CD4-positive, CD25-positive, alpha-beta regulatory T cell (primary cell): ENCODE measurements at regions not wholly inside any gene's neighbourhood (a gene's known extent, or its start where the extent isn't known, plus 50 kb on each side); places are given as distances from the start of the nearest gene placed in this dataset.

ENCODE experiments used
- ATAC-seq, 2 donors: fragments of 150-1000 bp; cut with Tn5 transposase; one replicate each; pipeline ENCODE4 v1.10.0; 2021; ENCODE audit warnings: low read depth in 2 of 2, moderate number of reproducible peaks in 2 of 2, moderate library complexity in 1 of 2
- DNase-seq, 3 donors: peaks; one replicate each; pipeline versions ENCODE4 v3.0.0 to v3.0.0-alpha.2; 2012 to 2022; ENCODE audit warnings: mixed read lengths in 1 of 3
- H3K27ac ChIP-seq: one replicate; pipeline ENCODE4 v1.7.0; 2013; ENCODE audit warnings: mild to moderate bottlenecking, low read length; ENCODE audit not compliant: insufficient read depth, poor library complexity, severe bottlenecking
- H3K27me3 ChIP-seq: one replicate; pipeline ENCODE4 v1.7.0; 2013; ENCODE audit warnings: low read length; ENCODE audit not compliant: control insufficient read depth, insufficient read depth
- H3K36me3 ChIP-seq: one replicate; pipeline ENCODE4 v1.7.0; 2013; ENCODE audit warnings: mild to moderate bottlenecking, low read length, moderate library complexity; ENCODE audit not compliant: control insufficient read depth, insufficient read depth
- H3K4me1 ChIP-seq: 2 replicates; pipeline ENCODE4 v1.7.0; 2013; ENCODE audit warnings: mild to moderate bottlenecking, low read length; ENCODE audit not compliant: insufficient read depth, control insufficient read depth, poor library complexity, severe bottlenecking
- H3K4me3 ChIP-seq: one replicate; pipeline ENCODE4 v1.7.0; 2013; ENCODE audit warnings: low read depth, mild to moderate bottlenecking, low read length, moderate library complexity
- H3K9me3 ChIP-seq, 2 experiments: 1 replicate in 1 of 2; 2 replicates in 1 of 2; pipeline ENCODE4 v1.7.0; 2013; ENCODE audit warnings: low read length in 2 of 2, mild to moderate bottlenecking in 1 of 2, moderate library complexity in 1 of 2; ENCODE audit not compliant: control insufficient read depth in 2 of 2
- H3K27ac Mint-ChIP-seq, 3 donors: one replicate each; pipeline ENCODE4 v1.8.0; 2020 to 2022; ENCODE audit warnings: mild to moderate bottlenecking in 3 of 3, mixed read lengths in 3 of 3, moderate library complexity in 2 of 3
- H3K27me3 Mint-ChIP-seq: one replicate; pipeline ENCODE4 v1.8.0; 2022; ENCODE audit warnings: mild to moderate bottlenecking, mixed read lengths
- H3K36me3 Mint-ChIP-seq: one replicate; pipeline ENCODE4 v1.8.0; 2020; ENCODE audit warnings: mixed read lengths
- H3K4me1 Mint-ChIP-seq, 4 donors: one replicate each; pipeline ENCODE4 v1.8.0; 2020 to 2022; ENCODE audit warnings: mixed read lengths in 4 of 4, mild to moderate bottlenecking in 1 of 4
- H3K4me3 Mint-ChIP-seq, 4 donors: one replicate each; pipeline ENCODE4 v1.8.0; 2020 to 2022; ENCODE audit warnings: mild to moderate bottlenecking in 4 of 4, mixed read lengths in 4 of 4, moderate library complexity in 3 of 4
- H3K9me3 Mint-ChIP-seq, 7 donors: one replicate each; pipeline ENCODE4 v1.8.0; 2020 to 2022; ENCODE audit warnings: mixed read lengths in 7 of 7, mild to moderate bottlenecking in 3 of 7, moderate library complexity in 2 of 7

GRCh38 chr9:82105729-82106128 lies 117.2 kb downstream of the SPATA31D1 start:
- no peak overlapping the region for H3K27ac Mint-ChIP-seq
- no peak for ATAC-seq

GRCh38 chr9:82106536-82106935 lies 118.0 kb downstream of the SPATA31D1 start:
- no peaks in the 10 kb centered on the region for H3K9me3 ChIP-seq
- Mint-ChIP-seq H3K9me3 (peaks cover 0 to 17% (median 5%) of the 10 kb centered on the region in 7 donors), H3K27me3 (no peaks in the 10 kb centered on the region), H3K4me3 (no peak overlapping the region), H3K4me1 (no peaks in the 10 kb centered on the region), H3K36me3 (no peaks in the 10 kb centered on the region), H3K27ac (no peak overlapping the region)
- no peak overlapping the region for H3K4me3 ChIP-seq
- H3K27me3 ChIP-seq, result no peaks in the 10 kb centered on the region
- ATAC-seq, result no peak
- H3K4me1 ChIP-seq, result no peaks in the 10 kb centered on the region
- no peak overlapping the region for H3K27ac ChIP-seq
- no peak for DNase-seq
- no peaks in the 10 kb centered on the region for H3K36me3 ChIP-seq

More at GRCh38 chr9:82105729-82106128, 117.2 kb downstream of the SPATA31D1 start:
- H3K4me3 ChIP-seq, result no peak overlapping the region
- no peaks in the 10 kb centered on the region for H3K36me3 ChIP-seq
- no peaks in the 10 kb centered on the region for H3K27me3 Mint-ChIP-seq
- H3K27ac ChIP-seq, result no peak overlapping the region
- no peaks in the 10 kb centered on the region for H3K9me3 ChIP-seq
- H3K4me1 Mint-ChIP-seq, result no peaks in the 10 kb centered on the region
- no peaks in the 10 kb centered on the region for H3K36me3 Mint-ChIP-seq
- H3K4me3 Mint-ChIP-seq, result no peak overlapping the region
- peaks cover 0 to 19% (median 5%) of the 10 kb centered on the region in 7 donors for H3K9me3 Mint-ChIP-seq
- H3K27me3 ChIP-seq, result no peaks in the 10 kb centered on the region
- DNase-seq, result no peak
- H3K4me1 ChIP-seq, result no peaks in the 10 kb centered on the region

- Mint-ChIP-seq H3K27me3 (no peaks in the 10 kb centered on the region), H3K36me3 (no peaks in the 10 kb centered on the region), H3K9me3 (peaks cover 0 to 10% (median 2%) of the 10 kb centered on the region in 7 donors), H3K4me1 (no peaks in the 10 kb centered on the region), H3K4me3 (no peak overlapping the region), H3K27ac (no peak overlapping the region)
- Histone ChIP-seq H3K27ac (no peak overlapping the region), H3K27me3 (no peaks in the 10 kb centered on the region), H3K36me3 (no peaks in the 10 kb centered on the region), H3K4me3 (no peak overlapping the region), H3K4me1 (no peaks in the 10 kb centered on the region), H3K9me3 (no peaks in the 10 kb centered on the region)
- DNase-seq, result no peak
- ATAC-seq, result no peak
These were observed 119.9 kb downstream of the SPATA31D1 start for GRCh38 chr9:82108474-82108873.

- H3K4me3 Mint-ChIP-seq, result no peak overlapping the region
- no peaks in the 10 kb centered on the region for H3K27me3 Mint-ChIP-seq
- ATAC-seq, result no peak
- H3K4me1 Mint-ChIP-seq, result no peaks in the 10 kb centered on the region
- Histone ChIP-seq H3K4me1 (no peaks in the 10 kb centered on the region), H3K27me3 (no peaks in the 10 kb centered on the region), H3K9me3 (no peaks in the 10 kb centered on the region), H3K27ac (no peak overlapping the region), H3K36me3 (no peaks in the 10 kb centered on the region), H3K4me3 (no peak overlapping the region)
- H3K27ac Mint-ChIP-seq, result no peak overlapping the region
- H3K9me3 Mint-ChIP-seq, result peaks cover 0 to 9% (median 2%) of the 10 kb centered on the region in 7 donors
- DNase-seq, result no peak
- no peaks in the 10 kb centered on the region for H3K36me3 Mint-ChIP-seq
These were observed 120.4 kb downstream of the SPATA31D1 start for GRCh38 chr9:82108941-82109340.

- no peaks in the 10 kb centered on the region for H3K9me3 ChIP-seq
These were observed 121.1 kb downstream of the SPATA31D1 start for GRCh38 chr9:82109626-82110025.

GRCh38 chr9:82110881-82111280 lies 122.3 kb downstream of the SPATA31D1 start:
- no peaks in the 10 kb centered on the region for H3K36me3 ChIP-seq
- no peaks in the 10 kb centered on the region for H3K27me3 ChIP-seq
- Mint-ChIP-seq H3K4me3 (no peak overlapping the region), H3K9me3 (peaks cover 0 to 10% (median 1%) of the 10 kb centered on the region in 7 donors), H3K4me1 (no peaks in the 10 kb centered on the region), H3K27me3 (no peaks in the 10 kb centered on the region), H3K27ac (no peak overlapping the region), H3K36me3 (no peaks in the 10 kb centered on the region)
- no peak overlapping the region for H3K27ac ChIP-seq
- no peak for DNase-seq
- no peaks in the 10 kb centered on the region for H3K4me1 ChIP-seq
- H3K4me3 ChIP-seq, result no peak overlapping the region
- no peak for ATAC-seq
- H3K9me3 ChIP-seq, result no peaks in the 10 kb centered on the region

More at GRCh38 chr9:82109626-82110025, 121.1 kb downstream of the SPATA31D1 start:
- no peak for ATAC-seq
- H3K4me1 ChIP-seq, result no peaks in the 10 kb centered on the region
- peaks cover 0 to 13% (median 3%) of the 10 kb centered on the region in 7 donors for H3K9me3 Mint-ChIP-seq
- no peaks in the 10 kb centered on the region for H3K36me3 Mint-ChIP-seq
- no peak overlapping the region for H3K4me3 ChIP-seq
- H3K27ac Mint-ChIP-seq, result no peak overlapping the region
- H3K27me3 Mint-ChIP-seq, result no peaks in the 10 kb centered on the region
- no peak for DNase-seq
- H3K27ac ChIP-seq, result no peak overlapping the region
- H3K36me3 ChIP-seq, result no peaks in the 10 kb centered on the region
- no peaks in the 10 kb centered on the region for H3K4me1 Mint-ChIP-seq
- no peak overlapping the region for H3K4me3 Mint-ChIP-seq
- H3K27me3 ChIP-seq, result no peaks in the 10 kb centered on the region

GRCh38 chr9:82115331-82115730 lies 126.8 kb downstream of the SPATA31D1 start:
- Mint-ChIP-seq H3K36me3 (no peaks in the 10 kb centered on the region), H3K9me3 (peaks cover 0 to 10% (median 2%) of the 10 kb centered on the region in 7 donors), H3K4me1 (no peaks in the 10 kb centered on the region), H3K27me3 (no peaks in the 10 kb centered on the region), H3K4me3 (no peak overlapping the region), H3K27ac (no peak overlapping the region)
- Histone ChIP-seq H3K36me3 (no peaks in the 10 kb centered on the region), H3K27me3 (no peaks in the 10 kb centered on the region), H3K27ac (no peak overlapping the region), H3K4me3 (no peak overlapping the region), H3K9me3 (no peaks in the 10 kb centered on the region), H3K4me1 (no peaks in the 10 kb centered on the region)
- DNase-seq (no peak), ATAC-seq (no peak)

- no peak overlapping the region for H3K27ac Mint-ChIP-seq
- no peaks in the 10 kb centered on the region for H3K9me3 ChIP-seq
- no peaks in the 10 kb centered on the region for H3K36me3 Mint-ChIP-seq
- no peak for ATAC-seq
- H3K4me3 ChIP-seq, result no peak overlapping the region
- no peaks in the 10 kb centered on the region for H3K36me3 ChIP-seq
- no peak overlapping the region for H3K4me3 Mint-ChIP-seq
- DNase-seq, result no peak
- no peak overlapping the region for H3K27ac ChIP-seq
- H3K4me1 Mint-ChIP-seq, result no peaks in the 10 kb centered on the region
- peaks cover 0 to 10% (median 2%) of the 10 kb centered on the region in 7 donors for H3K9me3 Mint-ChIP-seq
- H3K4me1 ChIP-seq, result no peaks in the 10 kb centered on the region
- no peaks in the 10 kb centered on the region for H3K27me3 ChIP-seq
- no peaks in the 10 kb centered on the region for H3K27me3 Mint-ChIP-seq
These were observed 127.3 kb downstream of the SPATA31D1 start for GRCh38 chr9:82115900-82116299.
